Upper lobe of right lung (tissue), 1 donor: ENCODE measurements at regions not wholly inside any gene's neighbourhood (a gene's known extent, or its start where the extent isn't known, plus 50 kb on each side); places are given as distances from the start of the nearest gene placed in this dataset.
"Not testable (repeated sequence)": the region's sequence is repeated elsewhere in the genome, so short reads cannot be mapped to it uniquely, and the experiment has no call there.

ENCODE experiments used
- ATAC-seq: fragments of 200-7000 bp; cut with Tn5 transposase; one replicate; pipeline ENCODE4 v1.9.1; 2020; ENCODE audit warnings: mild to moderate bottlenecking, moderate library complexity
- DNase-seq: peaks from one replicate; pipeline ENCODE4 v3.0.0-alpha.2; 2020
- H3K27ac ChIP-seq: fragments of 200-600 bp; one replicate; pipeline ENCODE4 v1.8.0; 2022
- H3K27me3 ChIP-seq: fragments of 200-600 bp; one replicate; pipeline ENCODE4 v1.8.0; 2022; ENCODE audit warnings: mild to moderate bottlenecking
- H3K36me3 ChIP-seq: fragments of 200-600 bp; one replicate; pipeline ENCODE4 v1.8.0; 2022
- H3K4me1 ChIP-seq: fragments of 200-600 bp; one replicate; pipeline ENCODE4 v1.8.0; 2022
- H3K4me3 ChIP-seq: fragments of 200-600 bp; one replicate; pipeline ENCODE4 v1.8.0; 2022; ENCODE audit warnings: mild to moderate bottlenecking
- H3K9me3 ChIP-seq: fragments of 200-600 bp; one replicate; pipeline ENCODE4 v1.8.0; 2022
- CTCF ChIP-seq: fragments of 200-600 bp; IDR thresholded peaks from one replicate; pipeline ENCODE4 v1.8.0; 2022; ENCODE audit warnings: antibody characterized with exemption
- intact Hi-C: fragments of 100-400 bp; cut with DNase I; formaldehyde crosslinking; loops from one replicate; pipeline ENCODE4 v1.11.0; 2022
- donor health status: DM: no; HTN: yes; CAD: no; lungs with severe emphysema.

- TF ChIP-seq CTCF, result no peak
- H3K27me3 ChIP-seq, result no peaks in the 10 kb centered on the region
- no peaks in the 10 kb centered on the region for H3K36me3 ChIP-seq
- no peak for ATAC-seq
- H3K27ac ChIP-seq, result no peak overlapping the region
- peaks cover 8% of the 10 kb centered on the region for H3K4me1 ChIP-seq
- intact Hi-C loops, result no loop called here
- no peaks in the 10 kb centered on the region for H3K9me3 ChIP-seq
- no peak overlapping the region for H3K4me3 ChIP-seq
- no peak for DNase-seq
Measured at GRCh38 chr3:71983694-71984093, 198.7 kb upstream of the PROK2 start.

- H3K27ac ChIP-seq, H3K27me3 ChIP-seq, DNase-seq, H3K4me3 ChIP-seq, H3K4me1 ChIP-seq, H3K9me3 ChIP-seq, intact Hi-C loops, H3K36me3 ChIP-seq, ATAC-seq: not testable (repeated sequence)
Measured at GRCh38 chr3:71982506-71983258, 197.7 kb upstream of the PROK2 start.

GRCh38 chr3:71979175-71979574 is 194.2 kb upstream of the PROK2 start:
- Histone ChIP-seq H3K27ac (no peak overlapping the region), H3K27me3 (peaks cover 7% of the 10 kb centered on the region), H3K4me1 (no peaks in the 10 kb centered on the region), H3K4me3 (no peak overlapping the region), H3K36me3 (no peaks in the 10 kb centered on the region), H3K9me3 (no peaks in the 10 kb centered on the region)
- intact Hi-C loops, result no loop called here
- ATAC-seq, result no peak
- no peak for TF ChIP-seq CTCF
- no peak for DNase-seq

- no peak for DNase-seq
- no peaks in the 10 kb centered on the region for H3K36me3 ChIP-seq
- no peaks in the 10 kb centered on the region for H3K9me3 ChIP-seq
- intact Hi-C loops, result no loop called here
- peaks cover 7% of the 10 kb centered on the region for H3K27me3 ChIP-seq
- H3K4me1 ChIP-seq, result no peaks in the 10 kb centered on the region
- TF ChIP-seq CTCF, result no peak
- ATAC-seq, result no peak
- no peak overlapping the region for H3K4me3 ChIP-seq
- no peak overlapping the region for H3K27ac ChIP-seq
Measured at GRCh38 chr3:71978150-71978721, 193.3 kb upstream of the PROK2 start.

GRCh38 chr3:71977525-71977924 is 192.6 kb upstream of the PROK2 start:
- H3K4me3 ChIP-seq, result no peak overlapping the region
- ATAC-seq (no peak), DNase-seq (no peak)
- peaks cover 7% of the 10 kb centered on the region for H3K27me3 ChIP-seq
- no peaks in the 10 kb centered on the region for H3K36me3 ChIP-seq
- no peaks in the 10 kb centered on the region for H3K4me1 ChIP-seq
- intact Hi-C loops, result no loop called here
- H3K9me3 ChIP-seq, result no peaks in the 10 kb centered on the region
- no peak for TF ChIP-seq CTCF
- H3K27ac ChIP-seq, result no peak overlapping the region

- Histone ChIP-seq H3K4me3 (no peak overlapping the region), H3K27ac (no peak overlapping the region), H3K9me3 (no peaks in the 10 kb centered on the region), H3K4me1 (no peaks in the 10 kb centered on the region), H3K36me3 (no peaks in the 10 kb centered on the region), H3K27me3 (peaks cover 7% of the 10 kb centered on the region)
- no peak for TF ChIP-seq CTCF
- intact Hi-C loops, result no loop called here
- ATAC-seq (no peak), DNase-seq (no peak)
Measured at GRCh38 chr3:71975573-71975972, 190.6 kb upstream of the PROK2 start.
